ENCODE measurements at regions not wholly inside any gene's neighbourhood (a gene's known extent, or its start where the extent isn't known, plus 50 kb on each side); places are given as distances from the start of the nearest gene placed in this dataset.

GRCh38 chr4:79232540-79232939 lies 93.3 kb downstream of the NAA11 start:
- TF ChIP-seq, protein P1, sequence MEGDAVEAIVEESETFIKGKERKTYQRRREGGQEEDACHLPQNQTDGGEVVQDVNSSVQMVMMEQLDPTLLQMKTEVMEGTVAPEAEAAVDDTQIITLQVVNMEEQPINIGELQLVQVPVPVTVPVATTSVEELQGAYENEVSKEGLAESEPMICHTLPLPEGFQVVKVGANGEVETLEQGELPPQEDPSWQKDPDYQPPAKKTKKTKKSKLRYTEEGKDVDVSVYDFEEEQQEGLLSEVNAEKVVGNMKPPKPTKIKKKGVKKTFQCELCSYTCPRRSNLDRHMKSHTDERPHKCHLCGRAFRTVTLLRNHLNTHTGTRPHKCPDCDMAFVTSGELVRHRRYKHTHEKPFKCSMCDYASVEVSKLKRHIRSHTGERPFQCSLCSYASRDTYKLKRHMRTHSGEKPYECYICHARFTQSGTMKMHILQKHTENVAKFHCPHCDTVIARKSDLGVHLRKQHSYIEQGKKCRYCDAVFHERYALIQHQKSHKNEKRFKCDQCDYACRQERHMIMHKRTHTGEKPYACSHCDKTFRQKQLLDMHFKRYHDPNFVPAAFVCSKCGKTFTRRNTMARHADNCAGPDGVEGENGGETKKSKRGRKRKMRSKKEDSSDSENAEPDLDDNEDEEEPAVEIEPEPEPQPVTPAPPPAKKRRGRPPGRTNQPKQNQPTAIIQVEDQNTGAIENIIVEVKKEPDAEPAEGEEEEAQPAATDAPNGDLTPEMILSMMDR (conservative IDR thresholded peaks at IDR 0.05; ENCODE audit: low read depth, low read length), result no peak
- no peak for TF ChIP-seq EZH2 (IDR thresholded peaks at IDR 0.05; ENCODE audit: low read length, unreplicated experiment)

All from PC-3 (cell line).